Neural progenitor cell (in vitro differentiated cells): ENCODE measurements at regions not wholly inside any gene's neighbourhood (a gene's known extent, or its start where the extent isn't known, plus 50 kb on each side); places are given as distances from the start of the nearest gene placed in this dataset.

Experiments used
- DNase-seq: peaks from one replicate; pipeline ENCODE4 v3.0.0-alpha.2; 2016; ENCODE audit warnings: low spot score
- H2AFZ ChIP-seq: fragments of 200-600 bp; sonication (generic); replicated peaks from 2 replicates; pipeline ENCODE4 v1.6.1; 2016; ENCODE audit warnings: antibody characterized with exemption
- H3F3A ChIP-seq: fragments of 200-600 bp; sonication (generic); 2 replicates; pipeline ENCODE4 v1.6.1; 2016; ENCODE audit warnings: antibody characterized with exemption, low read depth
- H3K27ac ChIP-seq: fragments of 200-600 bp; sonication (generic); 2 replicates; pipeline ENCODE4 v1.5.1; 2016; ENCODE audit warnings: mild to moderate bottlenecking
- H3K27me3 ChIP-seq: fragments of 200-600 bp; sonication (generic); 2 replicates; pipeline ENCODE4 v1.6.1; 2016; ENCODE audit warnings: mild to moderate bottlenecking, moderate library complexity
- H3K36me3 ChIP-seq: fragments of 200-600 bp; sonication (generic); 2 replicates; pipeline ENCODE4 v1.5.1; 2016
- H3K4me1 ChIP-seq: fragments of 200-600 bp; sonication (generic); 2 replicates; pipeline ENCODE4 v1.6.1; 2016; ENCODE audit warnings: mixed run types
- H3K4me2 ChIP-seq: fragments of 200-600 bp; sonication (generic); 2 replicates; pipeline ENCODE4 v1.6.1; 2016
- H3K4me3 ChIP-seq: fragments of 200-600 bp; sonication (generic); 2 replicates; pipeline ENCODE4 v1.5.1; 2016
- H3K79me2 ChIP-seq: fragments of 200-600 bp; sonication (generic); 2 replicates; pipeline ENCODE4 v1.6.1; 2016; ENCODE audit warnings: low read depth
- H3K9ac ChIP-seq: fragments of 200-600 bp; sonication (generic); 2 replicates; pipeline ENCODE4 v1.6.1; 2016
- H3K9me3 ChIP-seq: fragments of 200-600 bp; sonication (generic); 2 replicates; pipeline ENCODE4 v1.5.1; 2016; ENCODE audit warnings: low read depth
- H4K20me1 ChIP-seq: fragments of 200-600 bp; sonication (generic); 2 replicates; pipeline ENCODE4 v1.6.1; 2016; ENCODE audit warnings: low read depth
- H3K27ac Mint-ChIP-seq: 3 replicates; pipeline ENCODE4 v1.8.0; 2021; ENCODE audit warnings: mixed read lengths
- H3K27me3 Mint-ChIP-seq: 2 replicates; pipeline ENCODE4 v1.8.0; 2022; ENCODE audit warnings: low read depth, mild to moderate bottlenecking, inconsistent platforms, moderate library complexity, mixed read lengths; ENCODE audit not compliant: insufficient read depth
- H3K36me3 Mint-ChIP-seq: 3 replicates; pipeline ENCODE4 v1.8.0; 2021; ENCODE audit warnings: mixed read lengths
- H3K4me1 Mint-ChIP-seq: 3 replicates; pipeline ENCODE4 v1.8.0; 2021; ENCODE audit warnings: mixed read lengths
- H3K4me3 Mint-ChIP-seq: 3 replicates; pipeline ENCODE4 v1.8.0; 2021; ENCODE audit warnings: mild to moderate bottlenecking, moderate library complexity, mixed read lengths
- H3K9me3 Mint-ChIP-seq: 3 replicates; pipeline ENCODE4 v1.8.0; 2020; ENCODE audit warnings: mixed read lengths
- CTCF ChIP-seq: fragments of 200-600 bp; sonication (generic); IDR thresholded peaks from 2 replicates; pipeline ENCODE4 v1.5.1; 2017; ENCODE audit warnings: antibody characterized with exemption, mild to moderate bottlenecking
- EZH2 ChIP-seq: fragments of 200-600 bp; sonication (generic); IDR thresholded peaks from 2 replicates; pipeline ENCODE4 v1.6.1; 2017; ENCODE audit warnings: antibody characterized with exemption, mild to moderate bottlenecking, moderate library complexity
- EZH2phosphoT487 ChIP-seq: fragments of 200-600 bp; sonication (generic); IDR thresholded peaks from 2 replicates; pipeline ENCODE4 v1.6.1; 2017; ENCODE audit warnings: antibody characterized with exemption

DNA sequence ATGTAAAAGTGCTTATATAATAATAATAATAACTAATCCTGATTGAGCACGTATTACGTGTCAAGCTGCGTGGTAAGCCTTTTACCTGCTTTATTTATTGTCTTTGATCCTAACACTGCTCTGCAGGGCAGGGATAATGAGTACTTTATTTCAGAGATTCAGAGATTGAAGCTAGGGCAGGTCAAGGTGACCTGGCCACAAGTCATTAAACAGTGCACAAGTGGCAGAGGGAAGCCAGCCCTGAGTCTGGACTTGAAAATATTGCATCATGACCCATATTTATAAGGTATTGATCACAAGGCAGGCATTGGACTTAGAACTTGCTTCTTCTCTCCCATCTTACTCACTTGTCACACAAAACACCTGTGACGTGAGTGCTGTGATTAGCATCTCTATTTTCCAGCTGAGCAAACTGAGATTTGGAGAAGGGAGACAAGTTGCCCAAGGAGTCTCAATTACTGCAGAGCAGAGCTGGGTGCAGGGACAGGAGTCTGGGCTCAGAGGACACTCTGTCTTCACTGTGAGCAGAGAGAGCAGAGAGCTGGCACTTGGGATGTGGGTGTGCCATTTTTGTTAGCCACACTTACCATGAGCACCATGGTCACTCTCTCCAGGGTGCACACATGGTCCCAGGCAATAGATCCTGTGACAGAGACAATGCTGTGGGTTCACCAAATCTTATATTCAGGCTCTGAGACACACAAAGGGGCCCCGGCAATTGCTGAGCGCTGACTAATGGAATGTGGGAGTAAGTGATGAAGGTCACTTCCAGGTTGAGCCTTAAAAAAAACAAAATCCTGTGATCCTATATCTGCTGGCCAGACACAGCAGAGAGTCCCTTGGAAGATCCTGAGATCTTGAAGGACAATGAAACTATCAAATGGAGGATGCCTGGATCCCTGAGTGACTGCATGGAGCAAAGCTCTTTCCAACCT, 113.2 kb upstream of the MED13L start:
- H3K36me3 Mint-ChIP-seq, result no peaks in the 10 kb centered on the region
- H3K27me3 ChIP-seq, result no peaks in the 10 kb centered on the region
- H3K27me3 Mint-ChIP-seq, result peaks cover 14% of the 10 kb centered on the region
- TF ChIP-seq EZH2 (no peak), EZH2phosphoT487 (no peak), CTCF (no peak)
- no peak for DNase-seq
- no peak overlapping the region for H3K4me2 ChIP-seq
- H3K4me1 Mint-ChIP-seq, result peaks cover 12% of the 10 kb centered on the region
- H3K9me3 ChIP-seq, result no peaks in the 10 kb centered on the region
- H3K4me3 Mint-ChIP-seq, result no peak overlapping the region
- no peaks in the 10 kb centered on the region for H4K20me1 ChIP-seq
- peaks cover 8% of the 10 kb centered on the region for H3K9me3 Mint-ChIP-seq
- no peak overlapping the region for H3K27ac ChIP-seq
- no peak overlapping the region for H3K27ac Mint-ChIP-seq
- H3K36me3 ChIP-seq, result no peaks in the 10 kb centered on the region
- no peaks in the 10 kb centered on the region for H3K79me2 ChIP-seq
- H3F3A ChIP-seq, result no peaks in the 10 kb centered on the region
- peaks cover under 1% of the 10 kb centered on the region for H3K4me1 ChIP-seq
- no peak overlapping the region for H3K4me3 ChIP-seq
- H2AFZ ChIP-seq, result no peak overlapping the region
- no peak overlapping the region for H3K9ac ChIP-seq

DNA sequence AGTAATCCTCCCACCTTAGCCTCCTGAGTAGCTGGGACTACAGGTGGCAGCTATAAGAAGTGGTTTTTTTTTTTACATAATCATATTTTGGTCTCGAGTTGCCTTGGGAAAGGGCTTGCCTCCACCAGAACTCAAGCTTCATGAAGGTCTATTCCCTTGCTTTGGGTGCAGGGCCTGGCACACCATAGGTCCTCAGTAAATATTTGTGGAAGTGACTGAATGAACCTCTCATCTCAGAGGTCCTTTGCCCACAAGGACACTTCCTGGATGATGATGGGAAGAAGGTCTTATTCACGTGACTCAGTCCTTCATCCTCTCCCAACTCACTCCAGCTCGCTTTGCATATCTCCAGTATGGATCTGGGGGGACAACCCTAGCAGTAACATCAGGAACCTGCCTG, 114.0 kb upstream of the MED13L start:
- Histone ChIP-seq H3K4me3 (no peak overlapping the region), H3F3A (no peaks in the 10 kb centered on the region), H3K4me1 (no peaks in the 10 kb centered on the region), H2AFZ (no peak overlapping the region), H3K27ac (no peak overlapping the region), H3K9me3 (no peaks in the 10 kb centered on the region), H3K36me3 (no peaks in the 10 kb centered on the region), H3K4me2 (no peak overlapping the region), H3K79me2 (no peaks in the 10 kb centered on the region), H3K9ac (no peak overlapping the region), H4K20me1 (no peaks in the 10 kb centered on the region), H3K27me3 (no peaks in the 10 kb centered on the region)
- peaks cover 8% of the 10 kb centered on the region for H3K9me3 Mint-ChIP-seq
- H3K27me3 Mint-ChIP-seq, result peaks cover 14% of the 10 kb centered on the region
- no peak for DNase-seq
- H3K4me1 Mint-ChIP-seq, result peaks cover 10% of the 10 kb centered on the region
- TF ChIP-seq EZH2phosphoT487, result no peak
- TF ChIP-seq CTCF, result no peak
- no peak for TF ChIP-seq EZH2
- H3K4me3 Mint-ChIP-seq, result no peak overlapping the region
- no peak overlapping the region for H3K27ac Mint-ChIP-seq
- H3K36me3 Mint-ChIP-seq, result no peaks in the 10 kb centered on the region

DNA sequence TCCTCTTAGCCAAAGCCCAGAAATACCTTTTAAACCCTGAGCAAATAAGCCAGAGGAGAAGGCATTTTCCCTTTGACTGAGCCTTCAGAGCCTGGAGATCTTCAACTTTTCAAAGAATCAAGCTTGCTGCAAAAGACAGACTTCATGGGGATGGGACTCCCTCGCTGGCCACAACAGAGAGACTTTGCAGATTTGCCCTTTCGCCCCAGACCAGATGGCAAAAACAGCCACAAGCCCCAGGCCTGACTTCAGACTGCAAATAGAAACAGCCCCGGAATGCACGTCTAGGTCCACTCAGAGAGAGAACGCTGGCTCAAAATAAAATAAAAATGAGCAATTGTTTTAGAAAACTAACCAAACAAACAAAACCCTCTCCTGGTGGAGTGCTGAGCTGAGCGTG, 114.6 kb upstream of the MED13L start:
- Histone ChIP-seq H3K36me3 (no peaks in the 10 kb centered on the region), H3K4me1 (no peaks in the 10 kb centered on the region), H3K9ac (no peak overlapping the region), H3K27me3 (no peaks in the 10 kb centered on the region), H4K20me1 (no peaks in the 10 kb centered on the region), H3K4me3 (no peak overlapping the region), H3K79me2 (no peaks in the 10 kb centered on the region), H3K27ac (no peak overlapping the region), H3K9me3 (no peaks in the 10 kb centered on the region), H3F3A (no peaks in the 10 kb centered on the region), H2AFZ (peak overlapping the region; percentile 24), H3K4me2 (no peak overlapping the region)
- Mint-ChIP-seq H3K36me3 (no peaks in the 10 kb centered on the region), H3K27ac (no peak overlapping the region), H3K4me1 (peaks cover 10% of the 10 kb centered on the region), H3K9me3 (peaks cover 11% of the 10 kb centered on the region), H3K27me3 (peaks cover 11% of the 10 kb centered on the region), H3K4me3 (no peak overlapping the region)
- DNase-seq, result no peak
- TF ChIP-seq CTCF, result no peak
- no peak for TF ChIP-seq EZH2
- no peak for TF ChIP-seq EZH2phosphoT487
